Ovary (tissue), 3 donors: ENCODE measurements at regions not wholly inside any gene's neighbourhood (a gene's known extent, or its start where the extent isn't known, plus 50 kb on each side); places are given as distances from the start of the nearest gene placed in this dataset.

Experiments used
- EP300 ChIP-seq: sonication (generic); formaldehyde crosslinking; IDR thresholded peaks from one replicate; pipeline ENCODE4 v1.6.1; 2017; ENCODE audit warnings: antibody characterized with exemption
- POLR2A ChIP-seq: fragments of 450-650 bp; IDR thresholded peaks from one replicate; pipeline ENCODE4 v1.6.1; 2017; ENCODE audit warnings: antibody characterized with exemption, mild to moderate bottlenecking, moderate library complexity
- TF ChIP-seq, protein P1 (sequence below), 3 donors: fragments of 450-650 bp in 2 of 3; fragments of 200-600 bp in 1 of 3; IDR thresholded peaks; one replicate each; pipeline versions ENCODE4 v1.5.1 to v1.8.0; 2016 to 2022; ENCODE audit warnings: antibody characterized with exemption in 3 of 3, mild to moderate bottlenecking in 1 of 3
- donor health status: DM: no; HTN: no; CAD: no.

DNA sequence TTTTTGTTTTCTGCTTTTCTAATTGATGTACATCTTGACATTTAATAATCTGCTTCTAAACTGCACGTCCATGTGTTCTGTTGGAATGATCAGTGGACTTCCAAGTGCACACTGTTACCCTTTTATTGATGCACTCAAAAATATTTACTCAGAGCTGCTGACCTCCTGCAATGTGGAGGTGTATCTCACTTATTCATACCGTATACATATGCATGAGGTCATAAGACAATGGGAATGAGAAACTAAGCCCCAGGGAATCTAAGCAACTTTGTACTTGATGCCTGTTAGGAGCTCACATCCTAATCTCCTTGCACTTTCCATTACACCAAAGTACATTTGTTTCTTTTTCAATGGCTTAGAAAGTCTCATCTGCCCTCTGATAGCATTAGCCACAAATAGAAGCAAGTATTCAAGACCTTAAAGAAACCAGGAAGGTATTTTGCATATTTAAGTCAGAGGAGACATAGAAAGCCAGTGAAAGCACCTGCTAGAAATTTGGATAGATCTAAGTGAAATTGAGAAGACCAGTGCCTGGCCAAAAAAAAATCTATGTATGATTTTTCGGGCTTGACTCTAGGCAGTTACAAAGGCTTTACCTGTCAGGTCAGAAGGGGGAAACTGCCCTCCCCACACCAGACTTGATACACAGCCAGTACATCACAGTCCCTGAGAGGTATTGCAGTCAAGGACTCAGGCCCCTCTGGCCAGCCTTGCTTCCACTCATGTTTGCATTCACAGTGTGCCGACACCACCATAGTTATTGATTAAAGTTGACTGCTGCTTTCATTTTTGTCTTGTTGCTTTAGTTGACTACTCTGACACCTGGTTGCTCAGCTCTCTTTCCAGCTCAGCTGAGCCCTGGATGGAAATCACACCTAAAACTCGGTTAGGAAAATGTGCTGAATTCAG lies 391.7 kb upstream of the CYRIA start:
- TF ChIP-seq, protein P1, sequence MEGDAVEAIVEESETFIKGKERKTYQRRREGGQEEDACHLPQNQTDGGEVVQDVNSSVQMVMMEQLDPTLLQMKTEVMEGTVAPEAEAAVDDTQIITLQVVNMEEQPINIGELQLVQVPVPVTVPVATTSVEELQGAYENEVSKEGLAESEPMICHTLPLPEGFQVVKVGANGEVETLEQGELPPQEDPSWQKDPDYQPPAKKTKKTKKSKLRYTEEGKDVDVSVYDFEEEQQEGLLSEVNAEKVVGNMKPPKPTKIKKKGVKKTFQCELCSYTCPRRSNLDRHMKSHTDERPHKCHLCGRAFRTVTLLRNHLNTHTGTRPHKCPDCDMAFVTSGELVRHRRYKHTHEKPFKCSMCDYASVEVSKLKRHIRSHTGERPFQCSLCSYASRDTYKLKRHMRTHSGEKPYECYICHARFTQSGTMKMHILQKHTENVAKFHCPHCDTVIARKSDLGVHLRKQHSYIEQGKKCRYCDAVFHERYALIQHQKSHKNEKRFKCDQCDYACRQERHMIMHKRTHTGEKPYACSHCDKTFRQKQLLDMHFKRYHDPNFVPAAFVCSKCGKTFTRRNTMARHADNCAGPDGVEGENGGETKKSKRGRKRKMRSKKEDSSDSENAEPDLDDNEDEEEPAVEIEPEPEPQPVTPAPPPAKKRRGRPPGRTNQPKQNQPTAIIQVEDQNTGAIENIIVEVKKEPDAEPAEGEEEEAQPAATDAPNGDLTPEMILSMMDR (IDR thresholded peaks at IDR 0.05): no peak
- TF ChIP-seq POLR2A: no peak
- TF ChIP-seq EP300: no peak
